Activated B cell treated with CpG ODN at 0.5 μM for 24 hours (primary cell): ENCODE measurements at regions not wholly inside any gene's neighbourhood (a gene's known extent, or its start where the extent isn't known, plus 50 kb on each side); places are given as distances from the start of the nearest gene placed in this dataset.

Source experiments
- ATAC-seq: fragments of 200-7000 bp; cut with Tn5 transposase; one replicate; pipeline ENCODE4 v1.10.0; 2021; ENCODE audit warnings: low read depth, mild to moderate bottlenecking, moderate library complexity
- CTCF ChIA-PET: fragments of 350-600 bp; sonication (Branson Sonifier 250); formaldehyde crosslinking; loops from one replicate; lab custom pipeline; 2021; ENCODE audit warnings: antibody characterized with exemption; lab: Charles Lee
- POLR2A ChIA-PET: fragments of 350-600 bp; sonication (Branson Sonifier 250); formaldehyde crosslinking; loops from one replicate; lab custom pipeline; 2021; ENCODE audit warnings: antibody characterized with exemption; lab: Charles Lee
- DNase-seq: peaks from one replicate; pipeline ENCODE4 v3.0.0; 2022
- H3K27ac Mint-ChIP-seq: one replicate; pipeline ENCODE4 v1.8.0; 2020; ENCODE audit warnings: mixed read lengths
- H3K27me3 Mint-ChIP-seq: one replicate; pipeline ENCODE4 v1.8.0; 2021; ENCODE audit warnings: mixed read lengths
- H3K36me3 Mint-ChIP-seq: one replicate; pipeline ENCODE4 v1.8.0; 2021; ENCODE audit warnings: low read depth, mixed read lengths
- H3K4me1 Mint-ChIP-seq: one replicate; pipeline ENCODE4 v1.8.0; 2021; ENCODE audit warnings: mixed read lengths
- H3K4me3 Mint-ChIP-seq: one replicate; pipeline ENCODE4 v1.8.0; 2020; ENCODE audit warnings: mild to moderate bottlenecking, mixed read lengths
- H3K9me3 Mint-ChIP-seq: one replicate; pipeline ENCODE4 v1.8.0; 2020; ENCODE audit warnings: mixed read lengths
- CTCF ChIP-seq: fragments of 200-600 bp; IDR thresholded peaks from one replicate; pipeline ENCODE4 v1.8.0; 2022; ENCODE audit warnings: antibody characterized with exemption, mild to moderate bottlenecking
- intact Hi-C: fragments of 100-400 bp; cut with micrococcal nuclease; formaldehyde crosslinking; loops from one replicate; pipeline ENCODE4 v1.15.1; 2024

GRCh38 chr15:53384417-53384816, 375.0 kb downstream of the WDR72 start:
- Mint-ChIP-seq H3K27ac (no peak overlapping the region), H3K4me1 (no peaks in the 10 kb centered on the region), H3K9me3 (no peaks in the 10 kb centered on the region), H3K27me3 (no peaks in the 10 kb centered on the region), H3K36me3 (no peaks in the 10 kb centered on the region), H3K4me3 (no peak overlapping the region)
- ChIA-PET POLR2A (no interaction called here), CTCF (no interaction called here)
- DNase-seq (no peak), ATAC-seq (no peak)
- intact Hi-C loops: no loop called here
- TF ChIP-seq CTCF: no peak

GRCh38 chr15:53378096-53378800, 381.2 kb downstream of the WDR72 start:
- Mint-ChIP-seq H3K36me3 (no peaks in the 10 kb centered on the region), H3K4me3 (no peak overlapping the region), H3K27me3 (no peaks in the 10 kb centered on the region), H3K27ac (no peak overlapping the region), H3K9me3 (no peaks in the 10 kb centered on the region), H3K4me1 (no peaks in the 10 kb centered on the region)
- DNase-seq: no peak
- intact Hi-C loops: no loop called here
- ChIA-PET POLR2A (no interaction called here), CTCF (no interaction called here)
- TF ChIP-seq CTCF: no peak
- ATAC-seq: no peak

GRCh38 chr15:53367740-53368139, 391.7 kb downstream of the WDR72 start:
- ATAC-seq (no peak), DNase-seq (no peak)
- POLR2A ChIA-PET: no interaction called here
- Mint-ChIP-seq H3K27me3 (no peaks in the 10 kb centered on the region), H3K9me3 (peaks cover 12% of the 10 kb centered on the region), H3K4me1 (no peaks in the 10 kb centered on the region), H3K27ac (no peak overlapping the region), H3K36me3 (no peaks in the 10 kb centered on the region), H3K4me3 (no peak overlapping the region)
- intact Hi-C loops: no loop called here
- TF ChIP-seq CTCF: no peak
- CTCF ChIA-PET: no interaction called here

GRCh38 chr15:53360881-53361280, 398.6 kb downstream of the WDR72 start:
- POLR2A ChIA-PET: no interaction called here

GRCh38 chr15:53359038-53359437, 400.4 kb downstream of the WDR72 start:
- intact Hi-C loops: no loop called here
- H3K27me3 Mint-ChIP-seq: no peaks in the 10 kb centered on the region
- H3K4me3 Mint-ChIP-seq: no peak overlapping the region
- ChIA-PET POLR2A (no interaction called here), CTCF (no interaction called here)
- no peaks in the 10 kb centered on the region for H3K36me3 Mint-ChIP-seq
- DNase-seq: no peak
- no peak overlapping the region for H3K27ac Mint-ChIP-seq
- no peaks in the 10 kb centered on the region for H3K4me1 Mint-ChIP-seq
- ATAC-seq: no peak
- no peaks in the 10 kb centered on the region for H3K9me3 Mint-ChIP-seq
- no peak for TF ChIP-seq CTCF

More at GRCh38 chr15:53360881-53361280, 398.6 kb downstream of the WDR72 start:
- TF ChIP-seq CTCF: no peak
- Mint-ChIP-seq H3K27ac (no peak overlapping the region), H3K4me3 (no peak overlapping the region), H3K27me3 (no peaks in the 10 kb centered on the region), H3K9me3 (no peaks in the 10 kb centered on the region), H3K36me3 (no peaks in the 10 kb centered on the region), H3K4me1 (no peaks in the 10 kb centered on the region)
- CTCF ChIA-PET: no interaction called here
- intact Hi-C loops: no loop called here
- ATAC-seq (no peak), DNase-seq (no peak)
